Lower leg skin (tissue), 4 donors: ENCODE measurements at regions not wholly inside any gene's neighbourhood (a gene's known extent, or its start where the extent isn't known, plus 50 kb on each side); places are given as distances from the start of the nearest gene placed in this dataset.

Experiments used
- DNase-seq, 2 donors: peaks; one replicate each; pipeline ENCODE4 v3.0.0-alpha.2; 2019; ENCODE audit warnings: low spot score in 2 of 2
- H3K4me3 ChIP-seq: fragments of 200-600 bp; sonication (generic); 2 replicates; pipeline ENCODE4 v1.5.1; 2017; ENCODE audit warnings: mild to moderate bottlenecking, low read depth; ENCODE audit not compliant: poor library complexity, severe bottlenecking
- CTCF ChIP-seq, 3 donors: fragments of 450-650 bp; IDR thresholded peaks; one replicate each; pipeline ENCODE4 v1.5.1; 2016; ENCODE audit warnings: antibody characterized with exemption in 3 of 3, mild to moderate bottlenecking in 3 of 3, moderate library complexity in 2 of 3
- POLR2A ChIP-seq, 2 donors: fragments of 450-650 bp; IDR thresholded peaks; one replicate each; pipeline ENCODE4 v1.6.1; 2016 to 2017; ENCODE audit warnings: antibody characterized with exemption in 2 of 2, mild to moderate bottlenecking in 1 of 2, moderate library complexity in 1 of 2
- WGBS, 2 donors: methylation state at CpG; one replicate each; pipeline ENCODE4 v1.1.5; 2018; 5-methylcytosine and 5-hydroxymethylcytosine counted together
- intact Hi-C: fragments of 100-400 bp; cut with DNase I; formaldehyde crosslinking; loops from one replicate; pipeline ENCODE4 v1.15.0; 2023; ENCODE audit warnings: low total_unique reads

GRCh38 chr11:106327637-106328036 lies 250.2 kb downstream of the AASDHPPT start:
- TF ChIP-seq POLR2A (IDR thresholded peaks at IDR 0.05), result no peak
- no peak for TF ChIP-seq CTCF (IDR thresholded peaks at IDR 0.05)
- intact Hi-C loops, result no loop called here
- DNase-seq, result no peak
- no peak overlapping the region for H3K4me3 ChIP-seq

GRCh38 chr11:106329273-106330018 lies 252.0 kb downstream of the AASDHPPT start:
- H3K4me3 ChIP-seq, result no peak overlapping the region
- WGBS, 2 donors, result 81 to 90% methylated on average over 1 of the region's 1 CpG
- no peak for TF ChIP-seq POLR2A (IDR thresholded peaks at IDR 0.05)
- no peak for TF ChIP-seq CTCF (IDR thresholded peaks at IDR 0.05)
- no peak for DNase-seq
- intact Hi-C loops, result no loop called here

GRCh38 chr11:106331176-106331575 lies 253.7 kb downstream of the AASDHPPT start:
- WGBS, 2 donors, result 83 to 87% methylated on average over 3 of the region's 3 CpGs
- TF ChIP-seq POLR2A (IDR thresholded peaks at IDR 0.05), result no peak
- TF ChIP-seq CTCF (IDR thresholded peaks at IDR 0.05), result no peak
- no peak for DNase-seq
- intact Hi-C loops, result no loop called here
- H3K4me3 ChIP-seq, result no peak overlapping the region

- no peak overlapping the region for H3K4me3 ChIP-seq
- TF ChIP-seq CTCF (IDR thresholded peaks at IDR 0.05) (no peak), POLR2A (IDR thresholded peaks at IDR 0.05) (no peak)
- WGBS, 2 donors, result 49 to 63% methylated on average over 2 of the region's 2 CpGs
- intact Hi-C loops, result no loop called here
- no peak for DNase-seq
These were observed 256.2 kb downstream of the AASDHPPT start for GRCh38 chr11:106333678-106334077.

GRCh38 chr11:106344394-106344793 lies 266.9 kb downstream of the AASDHPPT start:
- DNase-seq, result no peak
- 33 to 35% methylated on average over 2 of the region's 2 CpGs for WGBS, 2 donors
- intact Hi-C loops, result no loop called here
- TF ChIP-seq CTCF (IDR thresholded peaks at IDR 0.05) (no peak), POLR2A (IDR thresholded peaks at IDR 0.05) (no peak)
- no peak overlapping the region for H3K4me3 ChIP-seq

- TF ChIP-seq POLR2A (IDR thresholded peaks at IDR 0.05), result no peak
- TF ChIP-seq CTCF (IDR thresholded peaks at IDR 0.05), result no peak
- intact Hi-C loops, result no loop called here
- 64 to 74% methylated on average over 1 of the region's 1 CpG for WGBS, 2 donors
- H3K4me3 ChIP-seq, result no peak overlapping the region
- no peak for DNase-seq
These were observed 267.5 kb downstream of the AASDHPPT start for GRCh38 chr11:106344966-106345365.
